GM18868 (cell line): ENCODE measurements at regions not wholly inside any gene's neighbourhood (a gene's known extent, or its start where the extent isn't known, plus 50 kb on each side); places are given as distances from the start of the nearest gene placed in this dataset.

Experiments used
- ATAC-seq: cut with Tn5 transposase; IDR thresholded peaks from one replicate; pipeline ENCODE4 v1.9.1; 2021; ENCODE audit warnings: mild to moderate bottlenecking, moderate library complexity; ENCODE audit not compliant: unreplicated experiment

DNA sequence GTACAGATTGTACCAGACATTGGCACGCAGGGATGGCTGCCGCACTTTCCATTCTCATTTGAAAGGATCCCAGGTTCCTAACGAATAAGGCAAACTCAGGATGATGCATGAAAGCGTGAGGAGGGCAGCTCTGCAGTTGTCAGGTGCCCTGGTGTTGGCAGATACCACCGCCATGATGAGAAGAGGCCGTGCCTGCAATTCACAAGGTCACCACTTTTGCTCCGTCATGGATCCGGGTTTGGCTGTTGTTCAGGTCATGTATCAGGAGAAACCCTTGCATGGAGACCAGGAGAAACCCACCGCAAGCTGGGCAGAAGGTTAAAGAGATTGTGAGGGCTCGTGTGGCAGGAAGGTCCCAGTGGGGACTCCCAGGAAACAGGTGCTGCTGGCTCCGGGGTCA, 233.2 kb downstream of the KLF6 start:
- no peak for ATAC-seq

DNA sequence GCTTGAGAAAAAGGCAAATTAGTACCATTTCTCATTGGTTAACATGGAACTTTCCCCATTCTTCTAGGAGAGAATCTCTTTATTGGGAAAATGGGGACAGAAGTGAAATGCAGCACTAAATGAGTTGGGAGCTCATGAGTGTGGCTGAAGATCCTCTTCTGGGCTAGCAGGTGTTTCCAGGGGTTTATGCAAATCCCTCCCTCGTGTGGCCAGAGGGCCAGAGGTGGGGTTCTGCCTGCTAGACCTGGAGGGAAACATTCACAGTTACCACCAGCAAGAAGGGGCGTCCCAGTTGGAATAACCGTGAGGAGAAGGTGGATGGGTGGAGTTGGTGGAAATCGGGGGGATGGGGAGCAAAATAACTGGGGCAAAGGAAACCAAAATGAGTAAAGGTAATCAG, 235.9 kb downstream of the KLF6 start:
- ATAC-seq: no peak

DNA sequence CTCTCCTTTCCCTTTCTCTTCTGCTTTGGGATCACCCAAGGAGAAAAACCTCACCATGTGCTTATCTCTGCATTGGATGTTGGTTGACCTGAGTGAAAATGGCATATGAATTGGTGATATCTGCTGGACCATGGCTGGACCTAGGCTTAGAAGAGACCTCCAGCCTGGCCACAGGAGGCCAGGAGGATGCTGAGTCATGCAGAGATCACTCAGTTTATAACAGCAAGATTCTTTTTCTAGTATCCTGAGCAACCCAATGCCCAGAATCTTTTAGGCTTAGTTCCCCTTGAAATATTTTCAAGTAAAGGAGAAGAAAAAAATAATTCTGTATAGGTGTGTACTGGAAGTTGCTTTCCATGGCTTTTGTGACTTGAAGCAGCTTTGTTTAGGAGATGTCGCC, 236.3 kb downstream of the KLF6 start:
- ATAC-seq: no peak

DNA sequence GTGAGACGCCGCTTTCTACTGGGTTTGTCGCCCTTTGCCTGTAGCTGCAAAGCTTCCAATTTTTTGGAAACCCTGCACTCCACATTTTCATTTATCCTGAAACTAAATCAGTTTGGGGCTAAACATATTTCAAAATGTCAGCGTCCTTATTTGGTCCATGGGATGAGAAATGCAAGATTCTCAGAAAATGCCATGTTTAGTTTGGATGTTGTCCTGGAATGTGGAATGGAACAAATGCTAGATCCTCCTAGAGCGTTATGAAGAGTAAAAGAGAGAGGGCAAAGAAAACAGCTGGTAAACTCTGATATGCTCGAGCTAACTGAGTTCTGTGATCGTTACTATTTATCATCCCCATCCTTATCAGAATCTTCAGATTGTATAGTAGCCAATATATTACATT, 236.9 kb downstream of the KLF6 start:
- no peak for ATAC-seq

DNA sequence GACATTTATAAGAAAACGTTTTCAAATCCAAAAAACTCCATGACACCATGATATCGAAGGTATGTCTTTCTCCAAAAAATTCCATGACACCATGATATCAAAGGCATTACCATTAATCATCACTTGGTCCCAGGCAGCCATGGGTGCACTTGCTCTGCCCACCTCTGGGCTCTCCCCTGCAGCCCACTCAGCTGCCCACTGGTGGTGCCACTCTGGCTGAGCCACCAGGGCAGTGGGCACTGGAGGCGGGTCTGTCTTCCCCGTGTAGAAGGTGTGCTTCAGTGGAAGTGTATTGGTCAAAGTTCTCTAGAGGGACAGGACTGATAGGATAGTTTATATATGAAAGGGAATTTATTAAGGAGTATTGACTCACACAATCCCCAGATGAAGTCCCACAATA, 240.4 kb downstream of the KLF6 start:
- ATAC-seq: no peak

DNA sequence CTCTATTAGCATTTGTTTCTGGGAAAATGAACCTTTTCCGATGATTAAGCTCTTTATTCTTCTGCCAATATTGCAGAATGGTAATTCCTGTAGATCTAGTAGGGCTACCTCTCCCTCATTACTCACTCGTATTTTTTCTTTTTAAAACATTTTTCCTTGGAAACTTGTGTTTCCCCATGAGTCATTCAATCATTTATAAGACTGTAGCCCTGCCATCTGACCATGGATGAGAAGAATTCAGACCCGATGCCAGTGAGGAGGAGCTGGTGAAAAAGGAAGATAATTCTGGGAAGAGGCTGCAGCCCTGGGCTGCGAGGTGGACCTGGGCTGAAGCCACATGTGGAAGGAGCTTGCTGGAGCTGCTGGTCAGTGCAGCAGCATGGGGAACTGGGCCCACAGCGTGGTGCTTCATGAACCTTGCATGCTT, 242.8 kb downstream of the KLF6 start:
- ATAC-seq: no peak

DNA sequence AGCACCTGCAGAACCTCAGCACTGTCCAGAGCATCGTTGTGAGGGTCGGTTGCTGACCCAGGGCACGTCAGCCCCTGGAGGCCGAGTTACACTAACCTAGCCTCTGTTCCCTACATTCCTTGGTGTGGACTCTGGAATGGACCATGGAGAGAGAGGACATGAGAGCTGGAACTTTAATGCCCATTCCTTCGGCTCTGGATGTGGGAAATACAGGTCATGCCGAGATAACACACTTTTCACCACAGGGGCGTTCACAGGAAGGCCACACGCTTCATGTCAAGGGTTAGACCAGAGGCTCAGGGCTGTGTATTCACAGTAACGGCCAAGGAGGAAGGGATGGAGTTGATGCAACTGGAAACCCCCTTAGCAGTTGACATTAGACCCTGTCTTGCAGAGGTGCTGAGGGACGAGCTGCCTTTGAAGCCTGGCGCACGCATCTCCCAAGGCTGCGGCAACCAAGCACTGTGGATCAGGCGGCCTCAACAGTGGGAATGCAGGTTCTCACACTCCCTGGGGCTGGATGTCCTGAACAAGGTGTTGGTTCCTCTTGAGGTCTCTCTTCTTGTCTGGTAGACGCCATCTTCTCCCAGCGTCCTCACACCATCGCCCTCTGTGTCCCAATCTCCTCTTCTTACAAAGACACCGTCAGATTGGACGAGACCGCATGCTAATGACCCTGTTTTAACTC, 245.2 kb downstream of the KLF6 start:
- ATAC-seq: no peak

DNA sequence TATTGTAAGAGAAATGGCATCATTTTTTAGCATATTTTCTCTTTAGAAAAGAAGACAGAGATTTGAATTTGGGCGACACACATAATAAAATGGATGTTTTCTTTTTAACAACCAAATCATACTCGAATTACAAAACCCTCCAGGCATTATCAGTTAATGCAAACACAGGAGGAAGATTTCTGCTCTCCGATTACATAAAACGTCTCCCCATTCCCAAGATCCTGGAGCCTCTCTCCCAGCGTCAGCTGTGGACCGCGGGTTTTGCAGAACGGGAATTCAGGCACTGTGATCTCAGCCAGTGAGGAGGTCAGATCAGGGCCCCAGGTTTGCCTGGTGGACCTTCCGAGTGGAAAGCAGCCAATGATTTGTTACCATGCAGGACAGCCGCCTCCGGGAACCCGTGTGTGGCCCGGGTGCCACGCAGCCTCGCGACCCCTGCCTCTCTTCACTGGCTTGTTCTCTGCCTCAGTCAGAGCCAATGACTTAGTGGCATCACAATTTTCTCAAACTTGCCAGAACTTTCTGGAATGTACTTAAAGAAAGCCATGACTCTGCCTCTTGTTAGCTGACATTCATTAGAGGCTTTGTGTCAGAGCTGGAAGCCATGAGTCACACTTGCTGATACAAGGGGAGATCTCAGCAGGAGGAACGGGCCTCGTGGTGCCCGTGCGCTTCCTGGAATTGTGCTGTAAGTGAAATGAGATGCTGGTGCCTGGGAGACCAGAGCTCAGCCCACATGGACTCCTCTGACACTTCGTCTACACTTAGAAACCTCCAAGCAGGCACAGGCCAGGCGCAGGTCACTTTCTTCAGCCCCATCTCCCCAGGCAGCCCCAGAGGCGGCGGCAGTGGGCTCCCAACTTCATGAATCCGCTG, 246.1 kb downstream of the KLF6 start:
- no peak for ATAC-seq

DNA sequence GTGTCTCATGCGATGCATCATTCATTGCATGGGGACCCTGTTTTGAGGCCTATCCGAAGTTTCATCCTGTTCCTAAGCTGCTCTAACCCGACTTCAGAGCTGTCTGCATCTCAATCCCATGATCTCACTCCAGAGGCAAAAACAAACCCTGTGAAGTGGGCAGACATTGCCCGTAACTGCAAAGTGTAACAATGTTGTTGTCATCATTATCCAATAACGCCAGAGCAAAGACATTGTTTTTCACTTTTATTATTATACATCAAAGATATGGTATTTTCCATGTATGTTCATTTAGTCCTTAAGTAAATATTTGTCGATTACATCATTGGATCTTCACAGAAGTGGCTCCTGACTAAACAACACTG, 246.7 kb downstream of the KLF6 start:
- ATAC-seq: no peak

DNA sequence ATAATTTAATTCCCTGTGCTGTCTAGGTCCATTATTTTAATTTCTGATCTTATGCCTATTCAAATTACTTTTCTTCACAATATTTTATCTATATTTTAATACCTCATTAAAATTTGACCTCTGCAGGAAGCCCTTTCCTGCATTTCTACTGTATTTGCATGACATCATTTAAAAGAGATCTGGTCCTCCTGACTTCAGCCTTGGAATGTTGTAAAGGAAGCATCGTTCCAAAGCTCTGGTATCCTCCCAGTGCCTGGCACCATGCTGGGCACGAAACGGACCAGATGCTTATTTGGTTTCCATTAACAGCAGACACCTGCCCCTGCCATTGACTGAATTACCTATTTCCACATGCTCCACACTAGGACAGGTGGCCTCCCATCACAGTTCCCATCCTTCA, 247.5 kb downstream of the KLF6 start:
- ATAC-seq: no peak

DNA sequence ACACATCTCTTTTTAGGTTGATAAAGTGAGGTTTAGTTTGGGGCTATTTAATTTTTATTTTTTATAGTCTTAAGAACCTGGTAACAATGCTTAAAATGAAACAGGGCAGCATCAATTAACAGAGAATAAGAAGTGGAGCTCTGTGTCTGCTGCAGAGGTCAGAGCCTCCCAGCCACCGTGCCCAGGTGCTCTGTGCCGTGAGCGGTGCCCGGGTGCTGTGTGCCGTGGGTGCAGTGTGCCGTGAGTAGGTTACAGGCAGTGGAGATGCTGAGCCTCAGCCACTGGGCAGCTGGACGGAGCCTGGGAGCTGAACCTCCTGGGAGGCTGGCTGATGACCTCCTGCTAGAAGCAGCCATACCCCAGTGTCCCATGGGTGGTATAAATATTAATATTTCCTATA, 250.0 kb downstream of the KLF6 start:
- ATAC-seq: no peak

DNA sequence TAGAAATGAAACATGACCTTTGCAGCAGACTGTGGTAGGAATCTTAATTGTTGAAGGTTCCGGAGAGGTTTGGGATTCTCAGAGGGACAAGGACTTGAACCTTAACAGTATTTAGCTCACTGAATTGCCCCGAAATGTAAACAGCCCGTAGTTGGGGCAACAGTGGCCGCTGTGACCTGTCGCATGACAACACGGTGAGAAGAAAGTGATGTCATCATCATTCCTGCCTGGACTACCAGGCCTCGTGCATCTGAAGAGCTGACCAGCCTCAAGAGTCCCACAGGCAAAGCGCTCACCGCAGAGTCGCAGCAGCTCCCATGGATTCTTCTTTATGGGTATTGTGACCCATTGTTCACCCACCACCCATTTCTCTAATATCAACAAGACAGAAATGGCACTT, 250.6 kb downstream of the KLF6 start:
- ATAC-seq: no peak

DNA sequence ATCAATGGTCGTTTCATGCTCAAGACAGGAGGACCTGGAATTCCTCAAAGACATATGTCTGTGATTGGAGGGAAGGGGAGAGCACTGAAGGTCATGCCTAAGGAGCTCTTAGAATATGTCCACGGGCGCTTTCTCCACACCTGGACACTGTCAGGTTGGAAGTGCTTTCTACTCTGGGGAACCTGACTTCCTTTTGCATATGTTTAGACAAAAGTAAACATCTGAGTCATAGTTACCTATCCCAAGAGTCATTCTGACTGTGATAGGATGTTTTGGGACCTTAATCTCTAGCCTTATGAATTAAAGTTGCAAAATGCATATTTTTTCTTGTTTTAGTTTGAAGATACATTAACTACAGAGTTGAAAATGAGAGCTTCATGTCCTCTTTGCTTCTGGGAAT, 251.7 kb downstream of the KLF6 start:
- no peak for ATAC-seq

DNA sequence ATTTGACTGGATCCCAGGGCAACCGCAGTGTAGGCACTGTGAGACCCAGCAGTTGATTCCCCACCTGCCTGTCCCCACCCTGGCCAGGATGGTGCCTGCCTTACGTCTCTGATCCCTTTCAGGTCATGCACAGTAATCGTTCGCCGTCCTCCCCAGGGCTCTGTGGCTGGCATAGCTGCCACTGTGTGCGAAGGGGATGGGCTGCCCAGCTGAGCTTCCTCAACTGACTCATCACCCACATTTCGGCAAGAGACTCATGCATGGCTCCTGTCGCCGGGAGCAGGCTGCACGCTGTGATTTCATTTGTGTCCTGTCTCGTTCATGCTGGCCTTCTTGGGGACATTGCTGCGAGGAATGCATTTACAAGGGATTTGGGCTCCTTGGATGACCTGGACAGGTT, 252.4 kb downstream of the KLF6 start:
- no peak for ATAC-seq

DNA sequence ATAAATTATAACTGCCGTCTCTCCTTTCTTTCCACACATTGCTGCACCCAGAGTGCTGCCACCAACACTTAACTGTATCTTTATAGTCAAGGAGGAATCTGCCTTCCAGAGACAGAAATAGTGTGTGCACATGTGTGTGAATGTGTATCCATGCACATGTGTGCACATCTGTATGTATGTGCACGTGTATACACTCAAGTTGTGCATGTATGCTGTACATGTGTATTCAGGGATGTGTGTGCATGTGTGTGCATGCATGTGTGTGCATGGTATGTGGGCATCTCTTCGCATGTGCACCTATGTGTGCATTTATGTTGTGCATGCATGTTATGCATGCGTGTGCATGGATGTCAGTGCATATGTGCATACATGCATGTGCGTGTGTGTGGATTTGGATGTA, 253.3 kb downstream of the KLF6 start:
- no peak for ATAC-seq

DNA sequence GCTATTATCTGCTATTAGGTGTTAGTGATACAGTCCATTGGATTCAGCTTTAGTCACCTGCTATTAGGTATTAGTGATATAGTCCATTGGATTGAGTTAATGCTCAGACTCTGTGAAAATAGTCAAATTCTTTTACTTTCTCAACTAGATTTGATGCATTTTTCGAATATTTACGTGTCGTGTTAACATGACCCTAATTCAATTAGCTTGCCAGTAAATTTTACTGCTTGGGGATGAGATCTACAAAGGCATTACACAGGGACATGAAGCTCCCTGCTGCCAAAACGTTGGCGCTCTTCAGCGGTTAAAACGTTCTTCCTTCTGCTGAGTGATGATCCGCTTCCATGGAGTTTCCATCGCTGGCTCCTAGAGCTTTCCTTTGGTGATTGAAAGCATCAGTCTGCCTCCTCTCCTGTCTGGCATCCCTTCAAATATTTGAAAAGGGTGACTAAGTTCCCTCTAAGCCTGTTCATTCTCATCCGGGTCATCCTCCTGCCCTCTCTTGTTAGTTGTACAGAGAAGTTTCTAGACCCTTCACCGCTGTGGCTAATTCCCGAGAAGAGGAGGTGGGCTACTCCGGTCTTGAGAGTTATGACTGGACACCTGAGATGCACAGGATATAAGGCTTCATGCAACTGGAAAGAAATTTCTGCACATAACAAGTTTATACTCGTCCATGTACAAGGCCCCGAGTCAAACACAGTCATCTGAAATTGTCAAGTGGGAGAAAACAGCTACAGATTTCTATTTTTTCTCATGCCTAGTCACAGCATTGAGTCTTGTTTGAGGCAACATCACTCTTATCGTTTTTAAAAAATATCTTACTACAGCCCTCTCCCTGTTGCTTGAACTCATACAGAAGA, 254.0 kb downstream of the KLF6 start:
- no peak for ATAC-seq

DNA sequence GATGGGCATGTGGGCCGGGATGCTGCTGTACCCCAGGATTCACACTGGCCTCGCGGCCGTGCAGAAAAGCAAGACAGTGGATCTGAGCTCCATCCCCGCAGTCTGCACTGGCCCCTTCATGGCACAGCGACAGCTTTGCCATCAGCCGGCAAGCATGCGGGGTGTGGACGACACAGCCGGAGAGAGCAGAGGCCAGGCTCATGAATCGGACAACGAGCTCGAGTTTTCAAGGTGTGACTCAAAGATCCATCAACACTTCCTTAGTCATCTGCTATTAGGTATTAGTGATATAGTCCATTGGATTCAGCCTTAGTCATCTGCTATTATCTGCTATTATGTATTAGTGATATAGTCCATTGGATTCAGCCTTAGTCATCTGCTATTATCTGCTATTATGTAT, 254.7 kb downstream of the KLF6 start:
- ATAC-seq: no peak

DNA sequence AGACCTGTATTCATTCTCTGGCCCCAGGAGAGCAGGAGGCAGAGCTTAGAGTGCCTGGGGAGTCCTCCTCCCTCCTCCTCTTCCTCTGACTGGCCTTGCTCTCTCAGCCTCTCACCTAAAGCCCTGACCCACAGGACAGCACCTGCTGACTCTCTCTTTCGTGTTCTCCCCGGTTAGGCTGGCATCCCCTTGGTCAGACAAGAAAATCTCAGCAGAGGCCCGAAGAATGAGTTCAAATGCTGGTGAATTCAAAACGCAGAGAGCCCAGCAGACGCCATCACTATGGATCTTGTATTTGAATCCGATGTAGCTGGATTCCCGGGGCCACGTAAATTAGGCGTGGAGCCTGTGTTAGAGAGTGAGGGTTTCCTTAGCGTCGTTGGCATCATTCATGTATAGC, 255.3 kb downstream of the KLF6 start:
- ATAC-seq: no peak

DNA sequence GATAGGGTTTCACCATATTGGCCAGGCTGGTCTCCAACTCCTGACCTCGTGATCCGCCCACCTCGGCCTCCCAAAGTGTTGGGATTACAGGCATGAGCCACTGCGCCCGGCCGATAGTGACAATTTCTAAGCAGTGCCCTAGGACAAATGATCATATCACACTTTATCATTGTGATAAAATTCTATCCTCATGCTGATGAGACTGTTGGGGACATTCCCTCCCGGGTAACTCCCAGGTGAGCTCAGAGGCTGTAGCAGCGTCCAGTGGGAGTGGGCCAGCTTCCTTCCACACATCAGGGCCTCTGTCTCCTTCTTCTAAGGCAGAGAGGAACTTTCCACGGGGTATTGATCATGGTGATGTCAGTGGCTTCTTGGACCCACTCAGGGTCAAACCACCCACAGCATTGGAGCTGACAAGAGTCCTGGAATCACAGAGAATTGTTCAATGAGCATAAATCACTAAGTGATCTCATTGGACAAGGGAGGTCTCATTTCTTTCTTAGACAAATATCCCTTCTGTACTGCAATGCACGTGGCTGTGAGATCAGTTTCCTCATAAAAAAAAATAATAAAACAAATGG, 256.1 kb downstream of the KLF6 start:
- no peak for ATAC-seq

DNA sequence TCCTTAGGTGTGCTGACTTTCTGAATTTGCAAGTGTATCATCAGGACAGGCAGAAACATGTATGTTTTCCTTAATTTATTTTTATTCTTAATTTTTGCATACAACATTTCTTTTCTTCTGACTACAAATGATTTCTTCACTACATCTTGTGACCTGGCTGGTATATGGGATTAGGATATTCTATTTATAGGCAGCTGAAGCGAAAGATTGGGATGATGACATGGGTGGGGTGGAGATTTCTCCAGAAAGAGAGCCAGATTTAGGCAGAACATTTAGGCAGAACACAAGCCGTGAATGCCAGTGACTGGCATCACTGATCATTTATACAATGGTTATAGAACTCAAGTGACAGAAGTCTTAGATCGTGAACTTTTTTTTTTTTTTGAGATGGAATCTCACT, 256.7 kb downstream of the KLF6 start:
- no peak for ATAC-seq

DNA sequence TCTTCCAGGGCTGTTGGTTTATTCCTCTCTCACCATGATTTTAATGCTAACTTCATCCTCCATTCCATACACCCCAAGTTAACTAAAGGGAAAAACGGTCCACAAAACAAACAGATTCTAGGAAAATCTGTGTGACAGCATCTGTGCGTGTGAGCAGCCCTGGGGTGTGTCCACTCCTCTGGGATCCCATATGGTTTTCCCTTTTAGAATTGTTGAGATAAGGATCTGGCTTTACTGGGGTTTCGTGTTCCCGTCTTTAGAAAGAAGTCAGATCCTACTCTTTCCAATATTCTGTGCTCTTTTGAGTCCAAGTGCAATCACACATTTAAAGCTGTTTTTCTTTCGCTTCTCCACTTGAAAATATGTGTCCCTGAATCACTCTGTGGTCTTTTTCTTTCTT, 257.1 kb downstream of the KLF6 start:
- no peak for ATAC-seq
